LHCN-M2 (cell line): ENCODE measurements at regions not wholly inside any gene's neighbourhood (a gene's known extent, or its start where the extent isn't known, plus 50 kb on each side); places are given as distances from the start of the nearest gene placed in this dataset.
A peak's percentile ranks its signal among the peaks of the same experiment; 100 is the strongest.
"Not testable (repeated sequence)": the region's sequence is repeated elsewhere in the genome, so short reads cannot be mapped to it uniquely, and the experiment has no call there.

Source experiments
- DNase-seq: peaks from one replicate; pipeline ENCODE4 v3.0.0-alpha.2; 2012; ENCODE audit warnings: low read depth

DNA sequence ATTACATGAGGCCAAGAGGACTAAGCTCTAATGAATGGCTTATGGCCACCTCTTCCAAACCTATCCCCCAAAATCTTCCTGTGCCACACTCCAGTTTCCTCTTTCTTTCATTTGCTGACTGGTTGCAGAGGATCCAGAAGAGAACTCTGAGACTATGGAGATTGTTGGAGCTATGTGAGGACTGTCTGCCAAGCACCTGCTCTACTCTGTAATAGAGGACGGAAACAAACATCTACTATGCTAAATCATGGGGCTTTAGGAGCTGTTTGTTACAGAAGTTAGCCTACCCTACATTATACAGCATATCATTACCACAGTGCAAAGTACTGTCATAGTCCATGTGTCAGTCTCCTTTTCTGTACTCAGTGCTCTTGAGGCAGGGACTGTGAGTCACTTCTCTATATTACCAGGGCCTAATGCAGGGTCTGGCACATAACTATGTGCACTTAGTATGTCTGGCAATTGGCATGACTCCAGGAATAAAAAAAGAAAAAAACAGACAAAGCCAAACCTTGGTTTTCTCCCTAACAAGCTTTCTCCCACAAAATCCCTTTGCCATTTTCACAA is 95.1 kb downstream of the RPAP3 start:
- DNase-seq, result no peak

- no peak for DNase-seq
Observed at GRCh38 chr12:47609806-47610205, 96.0 kb downstream of the RPAP3 start.

DNA sequence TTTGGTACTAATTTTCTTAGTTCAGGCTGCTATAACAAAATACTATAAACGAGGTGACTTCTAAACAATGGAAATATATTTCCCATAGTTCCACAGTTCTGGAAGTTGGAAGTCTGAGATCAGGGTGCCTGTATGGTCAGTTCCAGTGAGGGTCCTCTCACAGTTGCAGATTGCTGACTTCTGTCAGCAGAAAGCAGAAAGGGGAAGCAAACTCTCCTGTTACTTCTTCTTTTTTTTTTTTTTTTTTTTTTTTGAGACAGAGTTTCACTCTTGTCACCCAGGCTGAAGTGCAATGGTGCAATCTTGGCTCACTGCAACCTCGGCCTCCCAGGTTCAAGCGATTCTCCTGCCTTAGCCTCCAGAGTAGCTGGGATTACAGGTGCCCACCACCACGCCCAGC is 97.2 kb downstream of the RPAP3 start:
- DNase-seq, result not testable (repeated sequence)

- no peak for DNase-seq
Observed at GRCh38 chr12:47604221-47604873, 101.5 kb downstream of the RPAP3 start.

DNA sequence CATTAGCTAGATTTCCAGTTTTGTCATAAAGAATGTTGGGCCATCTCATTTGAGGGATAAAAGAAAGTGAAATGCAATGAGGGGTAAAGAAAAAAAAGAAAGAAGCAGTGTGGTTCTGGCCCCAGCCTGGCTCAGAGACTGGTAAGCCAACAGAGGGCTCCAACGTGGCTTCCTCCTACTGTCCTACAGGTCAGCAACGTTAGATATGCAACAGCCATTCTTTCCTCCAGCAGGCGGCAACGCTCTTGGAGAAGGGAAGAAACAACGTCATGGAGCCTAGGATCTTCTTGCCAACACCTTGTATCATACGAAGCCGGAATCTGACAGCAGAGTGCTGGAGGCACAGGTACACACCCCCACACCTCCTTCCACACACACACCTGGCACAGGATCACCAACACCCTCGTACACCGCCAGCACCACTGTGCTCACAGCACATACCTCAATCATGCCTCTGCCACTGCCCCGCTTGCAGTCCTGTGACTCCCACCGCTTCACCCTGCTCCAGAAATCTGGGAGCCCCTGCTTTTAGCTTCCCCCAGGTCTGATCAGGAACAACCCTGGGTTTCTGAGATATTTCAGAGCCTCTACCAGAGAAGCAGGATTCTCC is 102.8 kb downstream of the RPAP3 start:
- no peak for DNase-seq

- no peak for DNase-seq
Observed at GRCh38 chr12:47602325-47602724, 103.5 kb downstream of the RPAP3 start.

- DNase-seq, result no peak
Observed at GRCh38 chr12:47601071-47601470, 104.8 kb downstream of the RPAP3 start.

DNA sequence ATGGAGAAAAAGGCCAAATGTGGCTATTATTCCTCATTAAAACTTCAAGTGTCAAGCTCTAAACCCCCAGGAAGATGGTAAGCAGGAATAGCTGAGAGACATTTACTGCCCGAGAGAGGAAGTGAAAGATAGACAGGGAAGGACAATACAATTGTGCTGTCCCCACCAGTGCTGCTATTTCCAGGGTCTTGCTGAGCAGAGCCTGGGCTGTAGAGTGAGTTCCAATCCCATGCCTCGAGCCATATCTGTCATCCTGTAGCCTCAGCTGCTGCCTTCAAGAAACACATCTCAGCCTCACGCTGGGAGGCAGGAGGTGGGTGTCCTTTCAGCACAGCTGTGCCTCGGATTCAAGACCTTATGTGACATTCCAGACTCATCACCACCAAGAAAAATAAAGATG is 114.0 kb downstream of the RPAP3 start:
- peak; percentile 71 for DNase-seq

GRCh38 chr12:47591361-47591791 is 114.5 kb downstream of the RPAP3 start:
- DNase-seq, result no peak

DNA sequence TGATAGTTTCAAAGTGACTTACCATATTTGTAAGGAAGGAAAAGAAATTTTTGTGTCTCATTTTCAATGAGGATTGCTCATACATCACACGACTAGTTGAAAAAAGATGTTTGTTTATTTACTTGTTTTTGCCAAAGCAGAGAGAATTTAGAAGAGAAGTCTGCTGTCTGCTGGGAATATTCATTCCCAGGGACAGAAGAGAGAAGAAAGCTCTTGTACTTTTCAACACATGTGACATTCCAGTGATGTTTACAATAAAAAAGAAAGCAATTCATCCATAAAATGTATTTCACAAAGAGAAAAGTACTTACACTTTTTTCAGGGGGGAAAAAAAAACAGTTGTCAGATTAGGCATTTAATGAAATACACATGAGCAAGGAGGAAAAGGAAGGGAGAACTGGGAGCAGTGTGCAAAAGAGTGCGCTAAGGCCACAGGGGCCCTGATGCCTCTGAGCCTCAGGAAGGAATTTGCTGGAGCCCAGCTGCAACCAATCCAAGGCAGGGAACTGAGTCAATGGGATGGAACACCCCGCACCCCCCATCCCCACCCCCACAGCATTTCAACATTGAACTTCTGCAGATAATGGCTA is 115.0 kb downstream of the RPAP3 start:
- DNase-seq, result no peak

DNA sequence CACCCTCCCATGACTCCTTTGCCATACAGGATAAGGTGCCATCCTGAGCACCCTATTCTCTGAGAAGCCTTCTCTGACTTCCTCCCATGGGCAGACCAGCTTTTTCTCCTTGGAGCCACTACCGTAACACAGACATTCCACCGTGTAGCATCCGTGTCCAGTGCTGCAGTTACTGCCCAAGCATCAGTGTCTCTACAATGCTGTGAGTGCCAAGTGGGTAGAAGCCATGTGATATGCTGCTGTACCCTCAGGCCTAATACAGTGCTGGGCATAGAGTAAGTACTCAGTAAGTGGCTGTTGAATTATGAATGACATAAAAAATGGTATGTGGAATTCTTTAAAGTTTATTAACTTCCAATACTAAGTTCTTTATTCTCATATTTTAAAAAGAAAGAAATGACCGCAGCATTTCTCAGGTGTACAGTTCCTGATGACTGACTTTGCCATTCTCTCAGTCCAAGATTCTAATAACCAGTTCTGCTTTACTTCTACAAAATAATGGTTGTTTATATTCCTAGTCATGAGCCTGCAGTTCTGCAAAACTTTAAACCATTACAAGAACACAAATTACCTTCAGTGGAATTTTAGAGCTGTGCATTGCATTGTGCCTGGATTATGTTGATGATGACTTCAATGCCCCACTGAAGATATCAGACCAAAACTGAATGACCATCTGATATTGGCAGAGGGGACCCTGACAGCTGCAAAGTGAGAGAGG is 118.7 kb downstream of the RPAP3 start:
- no peak for DNase-seq

GRCh38 chr12:47585507-47585906 is 120.3 kb downstream of the RPAP3 start:
- no peak for DNase-seq

DNA sequence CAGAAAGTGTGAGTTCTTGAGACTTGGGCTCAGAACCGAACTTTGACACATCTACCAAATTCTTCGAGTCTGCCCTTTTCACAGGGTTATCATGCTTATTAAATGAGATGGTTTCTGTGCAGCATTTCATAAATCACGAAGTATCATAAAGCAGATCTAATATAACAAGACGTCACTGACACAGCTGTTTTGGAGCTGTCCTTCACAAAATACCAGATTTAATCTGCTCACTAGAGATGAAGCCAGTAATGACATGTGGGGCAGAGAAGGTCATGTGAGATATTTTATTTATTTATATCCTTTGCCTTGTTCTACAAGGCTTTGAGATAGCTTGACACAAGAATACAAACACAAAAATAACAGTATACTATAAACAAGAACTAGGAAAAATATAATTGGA is 127.0 kb downstream of the RPAP3 start:
- DNase-seq, result no peak

DNA sequence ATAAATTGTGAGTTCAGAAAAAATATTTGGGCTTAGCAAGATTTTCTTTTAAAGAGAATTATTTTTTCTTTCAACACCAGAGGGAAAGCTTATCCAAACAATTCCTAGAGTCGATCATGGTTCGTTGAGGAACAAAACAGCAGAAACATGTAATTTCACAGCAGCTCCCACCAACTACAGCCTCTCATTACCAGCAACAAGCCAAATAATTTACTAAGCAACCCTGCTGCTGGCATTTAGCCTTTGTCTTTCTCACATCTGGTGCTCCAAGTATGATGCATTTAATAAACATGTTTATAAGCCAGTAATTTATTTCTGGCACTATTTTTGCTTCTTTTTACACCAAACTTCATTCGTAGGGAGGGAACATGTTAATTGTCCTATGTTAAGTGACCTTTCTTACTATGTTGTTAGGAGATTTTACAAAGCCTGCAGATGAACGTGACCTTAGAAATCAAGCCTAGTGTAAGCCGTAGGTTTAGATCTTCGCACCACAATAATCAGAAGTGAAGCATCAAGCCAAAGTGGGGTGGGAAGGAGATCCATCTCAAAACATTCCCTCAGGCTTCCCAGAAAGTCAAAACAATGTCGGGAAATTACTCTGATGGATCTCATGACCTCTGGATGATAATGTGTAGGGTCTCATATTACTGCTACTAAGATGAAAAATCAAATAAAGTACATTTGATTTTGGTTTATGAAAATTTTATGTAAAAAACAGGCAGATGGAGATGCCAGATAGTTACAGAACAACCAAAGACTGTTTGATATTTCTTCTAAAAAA is 128.4 kb downstream of the RPAP3 start:
- DNase-seq, result no peak

DNA sequence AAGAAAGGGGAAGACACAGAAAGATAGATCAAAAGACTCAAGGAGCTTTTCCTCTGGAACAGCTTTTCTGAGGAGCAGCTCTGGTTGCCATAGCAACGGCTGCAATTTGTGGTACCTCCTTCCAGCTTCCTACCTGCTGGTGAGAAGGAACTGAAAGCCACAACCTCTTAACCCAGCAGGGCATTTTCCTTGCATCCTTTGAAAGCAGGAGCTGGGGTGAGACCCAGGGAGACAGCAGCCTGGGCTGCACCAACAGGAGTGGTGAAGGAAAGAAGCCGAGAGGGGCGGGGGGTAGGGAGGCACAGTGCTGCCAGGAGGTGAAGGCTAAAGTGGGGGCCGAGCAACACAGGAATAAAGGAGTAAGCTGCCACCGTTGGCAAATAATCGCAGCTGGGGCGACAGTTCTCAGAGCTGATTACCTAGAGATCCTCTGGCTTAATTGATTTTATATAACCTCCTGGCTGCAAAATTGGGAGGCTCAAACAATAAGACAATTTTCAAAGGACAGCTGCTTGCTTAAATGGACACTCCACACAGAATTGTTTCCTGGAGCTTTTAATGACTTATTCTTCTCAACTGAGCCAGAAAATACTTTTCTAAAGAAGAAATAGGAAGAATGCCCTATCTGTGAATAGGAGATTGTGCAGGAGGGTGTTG is 129.4 kb downstream of the RPAP3 start:
- DNase-seq, result no peak

GRCh38 chr12:47574252-47575021 is 131.4 kb downstream of the RPAP3 start:
- no peak for DNase-seq

DNA sequence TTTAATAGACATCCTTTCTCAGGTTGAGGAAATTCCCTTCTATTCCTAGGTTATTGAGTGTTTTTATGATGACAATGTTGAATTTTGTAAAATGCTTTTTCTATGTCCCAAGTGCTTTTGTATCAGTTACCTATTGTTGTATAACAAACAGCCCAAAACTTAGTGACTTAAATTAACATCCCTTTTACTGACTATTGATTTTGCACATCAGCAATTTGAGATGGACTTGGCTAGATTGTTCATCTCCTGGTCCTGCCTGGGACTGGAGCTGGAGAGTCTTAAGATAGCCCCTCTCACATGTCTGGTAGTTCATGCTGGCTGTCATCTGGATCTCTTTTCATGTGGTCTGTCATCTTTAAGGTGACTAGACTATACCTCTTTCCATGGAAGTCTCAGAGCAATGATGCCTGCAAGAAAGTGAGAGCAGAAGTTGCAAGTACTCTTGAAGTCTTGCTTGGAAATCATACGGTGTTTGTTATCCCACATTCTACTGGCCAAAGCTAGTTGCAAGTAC is 132.6 kb downstream of the RPAP3 start:
- DNase-seq, result no peak

DNA sequence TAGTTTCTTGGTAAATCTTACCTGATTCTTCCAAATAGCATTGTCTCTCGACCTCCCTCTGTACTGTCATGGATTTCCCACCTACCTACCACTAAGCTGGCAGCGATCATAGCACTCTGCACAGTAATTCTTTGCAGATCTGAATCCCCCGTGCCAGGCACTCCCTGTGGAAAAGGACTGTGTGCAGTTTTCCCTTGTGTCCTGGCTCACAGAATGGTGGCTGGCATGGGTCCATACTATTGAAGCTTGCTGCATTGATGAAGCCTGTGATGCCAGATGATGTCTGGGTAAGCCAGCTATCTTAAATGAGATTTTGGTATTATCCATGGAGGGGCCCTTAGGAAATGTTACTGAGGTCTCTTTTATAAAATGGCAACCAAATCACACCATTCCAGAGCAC is 135.7 kb downstream of the RPAP3 start:
- DNase-seq, result no peak

DNA sequence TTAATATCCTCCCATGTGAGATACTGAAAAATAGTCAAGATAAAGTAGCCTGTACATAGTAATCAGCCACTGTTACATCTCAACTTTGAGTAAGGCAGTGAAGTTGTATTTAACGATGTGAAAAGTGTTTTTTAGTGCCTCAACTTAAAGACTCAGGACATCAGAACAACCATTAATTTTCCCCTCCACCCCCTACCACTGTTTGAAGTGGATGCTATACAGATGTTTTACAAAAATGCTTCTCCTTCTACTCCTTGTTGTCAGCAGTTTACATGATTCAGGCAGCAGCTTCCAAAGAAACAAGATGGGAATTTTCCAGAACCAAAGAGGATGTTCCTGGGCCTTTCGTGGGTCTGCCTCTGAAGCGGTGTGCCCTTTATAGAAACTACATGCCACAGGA is 143.6 kb downstream of the RPAP3 start:
- no peak for DNase-seq

GRCh38 chr12:47561746-47562145 is 144.1 kb downstream of the RPAP3 start:
- peak; percentile 55 for DNase-seq
